K562 (cell line): ENCODE measurements at regions not wholly inside any gene's neighbourhood (a gene's known extent, or its start where the extent isn't known, plus 50 kb on each side); places are given as distances from the start of the nearest gene placed in this dataset.

ENCODE experiments used
- ATAC-seq: fragments of 200-7000 bp; cut with Tn5 transposase; 3 replicates; pipeline ENCODE4 v1.9.1; 2020; ENCODE audit warnings: moderate library complexity
- BruUV-seq: library from RNA; stranded (reverse); fragments of 400-500 nt; replicated peaks from 2 replicates; lab custom pipeline; 2021; lab: Mats Ljungman, UMichigan
- CTCF ChIA-PET: fragments of 300-600 bp; formaldehyde crosslinking; extraction: SDS; loops from one replicate; lab custom pipeline; 2021; ENCODE audit warnings: low intra/inter-chr PET ratio; lab: Yijun Ruan, JAX
- POLR2A ChIA-PET: fragments of 300-600, 350-650 bp; sonication (Branson Sonifier 250); formaldehyde crosslinking; extraction: SDS; loops from one replicate; lab custom pipeline; 2021; ENCODE audit warnings: antibody characterized with exemption, inconsistent platforms; lab: Yijun Ruan, JAX
- DNase-seq, 4 experiments: peaks; one replicate each; pipeline versions ENCODE4 v3.0.0 to v3.0.0-alpha.2; 2011 to 2018; ENCODE audit warnings: low spot score in 3 of 4, mixed read lengths in 3 of 4; ENCODE audit errors: extremely low read depth in 1 of 4
- FAIRE-seq: peaks from 2 replicates; lab custom pipeline; 2011; peaks lifted over from hg19 to GRCh38; lab: Jason Lieb, UNC
- H2AFZ ChIP-seq: 2 replicates; pipeline ENCODE4 v1.6.0; 2011; ENCODE audit warnings: low read depth, low read length, control low read depth, inconsistent platforms
- H3K27ac ChIP-seq: fragments of 200-600 bp; 3 replicates; pipeline ENCODE4 v1.8.0; 2011; ENCODE audit warnings: low read depth, mild to moderate bottlenecking, control low read depth, inconsistent platforms, low read length, moderate library complexity, mixed read lengths; ENCODE audit errors: extremely low read depth
- H3K27me3 ChIP-seq, 2 experiments: fragments of 300-600 bp in 1 of 2; 2 replicates in 1 of 2; 3 replicates in 1 of 2; pipeline versions ENCODE4 v1.6.0 to v1.8.0; 2011; ENCODE audit warnings: inconsistent platforms in 2 of 2, low read length in 2 of 2, mild to moderate bottlenecking in 1 of 2, mixed read lengths in 1 of 2, moderate library complexity in 1 of 2; ENCODE audit not compliant: control insufficient read depth in 2 of 2, insufficient read depth in 2 of 2
- H3K36me3 ChIP-seq: fragments of 300-600 bp; 3 replicates; pipeline ENCODE4 v1.8.0; 2011; ENCODE audit warnings: mild to moderate bottlenecking, low read length, inconsistent platforms; ENCODE audit not compliant: control insufficient read depth, insufficient read depth
- H3K4me1 ChIP-seq, 2 experiments: fragments of 200-600 bp in 1 of 2; replicated peaks in 1 of 2; 2 replicates in 1 of 2; 3 replicates in 1 of 2; pipeline versions ENCODE4 v1.5.1 to v1.8.0; 2011; ENCODE audit warnings: inconsistent platforms in 2 of 2, low read length in 2 of 2, mild to moderate bottlenecking in 1 of 2, mixed read lengths in 1 of 2, moderate library complexity in 1 of 2; ENCODE audit not compliant: control insufficient read depth in 2 of 2, insufficient read depth in 2 of 2
- H3K4me2 ChIP-seq: 2 replicates; pipeline ENCODE4 v1.6.1; 2011; ENCODE audit warnings: low read length, control low read depth, inconsistent platforms, mixed read lengths; ENCODE audit not compliant: insufficient read depth
- H3K4me3 ChIP-seq: fragments of 200-600 bp; sonication (generic), shearing (Covaris generic); 2 replicates; pipeline ENCODE4 v1.5.1; 2016; ENCODE audit warnings: control low read depth, inconsistent platforms
- H3K79me2 ChIP-seq: fragments of 200-600 bp; 3 replicates; pipeline ENCODE4 v1.8.0; 2011; ENCODE audit warnings: low read length, inconsistent platforms; ENCODE audit not compliant: control insufficient read depth, insufficient read depth
- H3K9ac ChIP-seq, 2 experiments: 2 replicates each; pipeline versions ENCODE4 v1.6.0 to v1.6.1; 2011; ENCODE audit warnings: low read depth in 2 of 2, low read length in 2 of 2, control low read depth in 1 of 2, inconsistent platforms in 1 of 2, mild to moderate bottlenecking in 1 of 2, mixed read lengths in 1 of 2; ENCODE audit not compliant: insufficient read depth in 1 of 2
- H3K9me1 ChIP-seq: one replicate; pipeline ENCODE4 v1.6.0; 2011; ENCODE audit warnings: inconsistent platforms, mild to moderate bottlenecking, low read length, moderate library complexity; ENCODE audit not compliant: control insufficient read depth, insufficient read depth
- H3K9me3 ChIP-seq: replicated peaks from 2 replicates; pipeline ENCODE4 v1.5.1; 2011; ENCODE audit warnings: low read depth, low read length, inconsistent platforms; ENCODE audit not compliant: control insufficient read depth, insufficient read depth
- H4K20me1 ChIP-seq: replicated peaks from 2 replicates; pipeline ENCODE4 v1.6.1; 2011; ENCODE audit warnings: low read length, inconsistent platforms, mixed read lengths; ENCODE audit not compliant: control insufficient read depth, insufficient read depth
- BCLAF1 ChIP-seq, 2 experiments: fragments of 450-650 bp in 1 of 2; IDR thresholded peaks; 2 replicates each; pipeline ENCODE4 v1.6.1; 2011 to 2017; ENCODE audit warnings: low read depth in 2 of 2, antibody characterized with exemption in 1 of 2, borderline replicate concordance in 1 of 2, low read length in 1 of 2, mild to moderate bottlenecking in 1 of 2, mixed read lengths in 1 of 2; ENCODE audit not compliant: control insufficient read depth in 1 of 2
- BHLHE40 ChIP-seq: IDR thresholded peaks from 2 replicates; pipeline ENCODE4 v1.6.1; 2011; ENCODE audit warnings: low read length, improper control_type of control experiment
- CGGBP1 ChIP-seq: fragments of 250-450 bp; sonication (Bioruptor Pico); IDR thresholded peaks from 2 replicates; pipeline ENCODE4 v1.9.0; 2021; ENCODE audit warnings: mild to moderate bottlenecking
- FUS ChIP-seq: fragments of 200-400 bp; formaldehyde crosslinking; optimal IDR thresholded peaks from 2 replicates; pipeline ENCODE3; 2017; ENCODE audit warnings: low read depth, low read length
- RFX5 ChIP-seq: IDR thresholded peaks from 2 replicates; pipeline ENCODE4 v1.6.1; 2011; ENCODE audit warnings: low read depth, mild to moderate bottlenecking, improper control_type of control experiment, low read length
- ZNF324 ChIP-seq: fragments of 250-450 bp; sonication (Bioruptor Pico); IDR thresholded peaks from 2 replicates; pipeline ENCODE4 v1.4.0; 2020; ENCODE audit warnings: mild to moderate bottlenecking
- WGBS: fragments of 100-300 bp; shearing (Covaris generic); methylation state at CpG from one replicate; pipeline ENCODE4 v1.1.6; 2016; ENCODE audit warnings: low coverage, mixed read lengths; ENCODE audit not compliant: insufficient coverage; ENCODE audit errors: missing lambda C conversion rate; 5-methylcytosine and 5-hydroxymethylcytosine counted together
- in situ Hi-C: fragments of 300-500 bp; cut with MboI; formaldehyde crosslinking; loops from 4 replicates; pipeline ENCODE4 v1.15.0; 2018; ENCODE audit warnings: inconsistent platforms, mixed read lengths
- intact Hi-C: fragments of 100-400 bp; cut with micrococcal nuclease; formaldehyde crosslinking; loops from 2 replicates; pipeline ENCODE4 v1.14.2; 2022
- TF ChIP-seq, protein P1 (sequence below): fragments of 450-650 bp; IDR thresholded peaks from 2 replicates; pipeline ENCODE4 v1.6.1; 2017; ENCODE audit warnings: mild to moderate bottlenecking, moderate library complexity
- TF ChIP-seq, protein P2 (sequence below), 2 experiments: fragments of 450-650 bp in 1 of 2; sonication (generic) in 1 of 2; formaldehyde crosslinking; conservative IDR thresholded peaks; 2 replicates each; pipeline versions ENCODE4 v1.4.0 to v1.8.1; 2020 to 2022; ENCODE audit warnings: mild to moderate bottlenecking in 1 of 2, missing genetic modification reagents in 1 of 2
- TF ChIP-seq, protein P3 (sequence below), 2 experiments: fragments of 450-650 bp in 1 of 2; sonication (generic) in 1 of 2; formaldehyde crosslinking in 1 of 2; IDR thresholded peaks in 1 of 2; conservative IDR thresholded peaks in 1 of 2; 2 replicates each; pipeline versions ENCODE4 v1.6.1 to v1.8.1; 2016 to 2023; ENCODE audit warnings: mild to moderate bottlenecking in 2 of 2, moderate library complexity in 2 of 2, inconsistent platforms in 1 of 2, missing genetic modification reagents in 1 of 2

- intact Hi-C loops (no loop called here), in situ Hi-C loops (no loop called here)
- Histone ChIP-seq H3K9me1 (no peaks in the 10 kb centered on the region), H3K27ac (no peak overlapping the region), H3K79me2 (no peaks in the 10 kb centered on the region), H3K9me3 (no peaks in the 10 kb centered on the region), H3K9ac (no peak overlapping the region), H3K4me3 (no peak overlapping the region), H4K20me1 (no peaks in the 10 kb centered on the region), H3K4me1 (no peaks in the 10 kb centered on the region), H3K4me2 (no peak overlapping the region), H3K27me3 (no peaks in the 10 kb centered on the region), H3K36me3 (no peaks in the 10 kb centered on the region), H2AFZ (no peak overlapping the region)
- FAIRE-seq (no peak), ATAC-seq (no peak), DNase-seq (no peak)
- ChIA-PET POLR2A (no interaction called here), CTCF (no interaction called here)
- no TSS peak for BruUV-seq
- TF ChIP-seq BHLHE40 = no peak
- TF ChIP-seq BCLAF1 (IDR thresholded peaks at IDR 0.05; ENCODE audit: borderline replicate concordance in 1 of 2, control insufficient read depth in 1 of 2, low read depth in 2 of 2, low read length in 1 of 2) = no peak
- TF ChIP-seq ZNF324 (CRISPR knock-in tag) = no peak
- no peak for TF ChIP-seq CGGBP1 (CRISPR knock-in tag)
- TF ChIP-seq, protein P1, sequence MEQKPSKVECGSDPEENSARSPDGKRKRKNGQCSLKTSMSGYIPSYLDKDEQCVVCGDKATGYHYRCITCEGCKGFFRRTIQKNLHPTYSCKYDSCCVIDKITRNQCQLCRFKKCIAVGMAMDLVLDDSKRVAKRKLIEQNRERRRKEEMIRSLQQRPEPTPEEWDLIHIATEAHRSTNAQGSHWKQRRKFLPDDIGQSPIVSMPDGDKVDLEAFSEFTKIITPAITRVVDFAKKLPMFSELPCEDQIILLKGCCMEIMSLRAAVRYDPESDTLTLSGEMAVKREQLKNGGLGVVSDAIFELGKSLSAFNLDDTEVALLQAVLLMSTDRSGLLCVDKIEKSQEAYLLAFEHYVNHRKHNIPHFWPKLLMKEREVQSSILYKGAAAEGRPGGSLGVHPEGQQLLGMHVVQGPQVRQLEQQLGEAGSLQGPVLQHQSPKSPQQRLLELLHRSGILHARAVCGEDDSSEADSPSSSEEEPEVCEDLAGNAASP = no peak
- TF ChIP-seq, protein P2, sequence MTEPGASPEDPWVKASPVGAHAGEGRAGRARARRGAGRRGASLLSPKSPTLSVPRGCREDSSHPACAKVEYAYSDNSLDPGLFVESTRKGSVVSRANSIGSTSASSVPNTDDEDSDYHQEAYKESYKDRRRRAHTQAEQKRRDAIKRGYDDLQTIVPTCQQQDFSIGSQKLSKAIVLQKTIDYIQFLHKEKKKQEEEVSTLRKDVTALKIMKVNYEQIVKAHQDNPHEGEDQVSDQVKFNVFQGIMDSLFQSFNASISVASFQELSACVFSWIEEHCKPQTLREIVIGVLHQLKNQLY (CRISPR knock-in tag; conservative IDR thresholded peaks at IDR 0.05) = no peak
- TF ChIP-seq RFX5 = no peak
- TF ChIP-seq, protein P3, sequence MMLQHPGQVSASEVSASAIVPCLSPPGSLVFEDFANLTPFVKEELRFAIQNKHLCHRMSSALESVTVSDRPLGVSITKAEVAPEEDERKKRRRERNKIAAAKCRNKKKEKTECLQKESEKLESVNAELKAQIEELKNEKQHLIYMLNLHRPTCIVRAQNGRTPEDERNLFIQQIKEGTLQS (IDR thresholded peaks at IDR 0.05) = no peak
- TF ChIP-seq, protein P3 (CRISPR knock-in tag; conservative IDR thresholded peaks at IDR 0.05) = no peak
- no peak for TF ChIP-seq FUS
- 0% methylated on average over 2 of the region's 2 CpGs for WGBS
Observed at GRCh38 chr13:53276265-53276664, 247.7 kb downstream of the OLFM4 start.
